ENCODE measurements at regions not wholly inside any gene's neighbourhood (a gene's known extent, or its start where the extent isn't known, plus 50 kb on each side); places are given as distances from the start of the nearest gene placed in this dataset.
A peak's percentile ranks its signal among the peaks of the same experiment; 100 is the strongest.

DNA sequence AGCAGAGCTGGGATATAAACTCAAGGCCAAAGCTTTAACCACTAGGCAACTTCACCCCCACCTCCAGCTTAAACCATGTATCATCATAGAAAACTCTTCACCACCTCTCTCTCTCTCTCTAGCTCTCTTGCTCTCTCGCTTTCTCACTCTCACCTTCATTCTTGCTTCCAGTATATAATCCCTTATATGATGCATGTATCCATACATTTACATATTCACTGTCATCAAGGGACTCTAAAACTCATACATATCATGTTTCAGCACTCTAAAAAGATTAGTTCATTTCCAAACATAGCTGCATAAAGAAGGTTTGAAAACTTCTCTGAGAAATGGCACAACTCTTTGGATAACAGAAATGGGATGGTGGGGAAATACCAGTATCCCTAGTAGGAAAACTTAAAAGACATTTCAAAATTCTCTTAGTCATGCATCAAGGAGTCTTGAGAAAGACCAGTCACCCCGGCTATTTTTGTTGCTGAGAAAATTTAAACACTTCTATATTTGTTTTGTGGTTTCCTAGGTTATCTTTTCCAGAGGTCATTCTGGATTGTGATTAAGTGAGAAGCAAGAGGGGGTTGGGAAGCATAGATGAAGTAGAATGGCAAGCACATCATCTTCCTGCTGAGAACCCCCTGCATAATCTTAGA, 447.8 kb upstream of the THBS1 start:
- Mint-ChIP-seq H3K27ac (ENCODE audit: unreplicated experiment) (peak overlapping the region; percentile 1), H3K36me3 (ENCODE audit: unreplicated experiment) (no peaks in the 10 kb centered on the region), H3K4me1 (ENCODE audit: unreplicated experiment) (peaks cover 33% of the 10 kb centered on the region), H3K27me3 (ENCODE audit: unreplicated experiment) (no peaks in the 10 kb centered on the region), H3K9me3 (ENCODE audit: unreplicated experiment) (no peaks in the 10 kb centered on the region), H3K4me3 (ENCODE audit: unreplicated experiment) (no peak overlapping the region)
- no peak for DNase-seq (ENCODE audit: extremely low spot score, unreplicated experiment)
- TF ChIP-seq, protein P1, sequence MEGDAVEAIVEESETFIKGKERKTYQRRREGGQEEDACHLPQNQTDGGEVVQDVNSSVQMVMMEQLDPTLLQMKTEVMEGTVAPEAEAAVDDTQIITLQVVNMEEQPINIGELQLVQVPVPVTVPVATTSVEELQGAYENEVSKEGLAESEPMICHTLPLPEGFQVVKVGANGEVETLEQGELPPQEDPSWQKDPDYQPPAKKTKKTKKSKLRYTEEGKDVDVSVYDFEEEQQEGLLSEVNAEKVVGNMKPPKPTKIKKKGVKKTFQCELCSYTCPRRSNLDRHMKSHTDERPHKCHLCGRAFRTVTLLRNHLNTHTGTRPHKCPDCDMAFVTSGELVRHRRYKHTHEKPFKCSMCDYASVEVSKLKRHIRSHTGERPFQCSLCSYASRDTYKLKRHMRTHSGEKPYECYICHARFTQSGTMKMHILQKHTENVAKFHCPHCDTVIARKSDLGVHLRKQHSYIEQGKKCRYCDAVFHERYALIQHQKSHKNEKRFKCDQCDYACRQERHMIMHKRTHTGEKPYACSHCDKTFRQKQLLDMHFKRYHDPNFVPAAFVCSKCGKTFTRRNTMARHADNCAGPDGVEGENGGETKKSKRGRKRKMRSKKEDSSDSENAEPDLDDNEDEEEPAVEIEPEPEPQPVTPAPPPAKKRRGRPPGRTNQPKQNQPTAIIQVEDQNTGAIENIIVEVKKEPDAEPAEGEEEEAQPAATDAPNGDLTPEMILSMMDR (IDR thresholded peaks at IDR 0.05) = no peak

GRCh38 chr15:39134282-39134681, 446.6 kb upstream of the THBS1 start:
- H3K4me3 Mint-ChIP-seq (ENCODE audit: unreplicated experiment) = no peak overlapping the region
- no peak overlapping the region for H3K27ac Mint-ChIP-seq (ENCODE audit: unreplicated experiment)
- peaks cover 21% of the 10 kb centered on the region for H3K4me1 Mint-ChIP-seq (ENCODE audit: unreplicated experiment)
- H3K9me3 Mint-ChIP-seq (ENCODE audit: unreplicated experiment) = no peaks in the 10 kb centered on the region
- no peak for DNase-seq (ENCODE audit: extremely low spot score, unreplicated experiment)
- no peaks in the 10 kb centered on the region for H3K27me3 Mint-ChIP-seq (ENCODE audit: unreplicated experiment)
- no peaks in the 10 kb centered on the region for H3K36me3 Mint-ChIP-seq (ENCODE audit: unreplicated experiment)
- TF ChIP-seq, protein P1 (IDR thresholded peaks at IDR 0.05) = no peak

DNA sequence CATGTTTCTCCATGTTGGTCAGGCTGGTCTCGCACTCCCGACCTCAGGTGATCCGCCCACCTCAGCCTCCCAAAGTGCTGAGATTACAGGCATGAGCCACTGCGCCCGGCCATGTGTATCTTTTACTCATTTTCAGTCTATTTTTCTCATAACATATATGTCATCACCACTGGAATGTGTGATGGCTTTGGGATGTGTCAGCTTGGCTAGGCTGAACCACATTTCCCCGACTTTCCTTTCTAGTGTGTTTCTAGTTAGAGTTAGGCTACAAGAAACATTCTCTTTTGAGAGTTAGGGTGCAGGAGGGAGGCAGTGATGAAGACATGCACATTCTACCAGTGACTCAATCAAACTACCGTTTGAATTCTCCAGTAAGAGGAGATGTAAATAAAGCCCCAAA, 444.9 kb upstream of the THBS1 start:
- Mint-ChIP-seq H3K36me3 (ENCODE audit: unreplicated experiment) (no peaks in the 10 kb centered on the region), H3K4me3 (ENCODE audit: unreplicated experiment) (no peak overlapping the region), H3K27ac (ENCODE audit: unreplicated experiment) (no peak overlapping the region), H3K9me3 (ENCODE audit: unreplicated experiment) (no peaks in the 10 kb centered on the region), H3K27me3 (ENCODE audit: unreplicated experiment) (no peaks in the 10 kb centered on the region), H3K4me1 (ENCODE audit: unreplicated experiment) (peaks cover 25% of the 10 kb centered on the region)
- TF ChIP-seq, protein P1 (IDR thresholded peaks at IDR 0.05) = no peak
- no peak for DNase-seq (ENCODE audit: extremely low spot score, unreplicated experiment)

- TF ChIP-seq, protein P1 (IDR thresholded peaks at IDR 0.05) = no peak
- DNase-seq (ENCODE audit: extremely low spot score, unreplicated experiment) = no peak
- Mint-ChIP-seq H3K27me3 (ENCODE audit: unreplicated experiment) (no peaks in the 10 kb centered on the region), H3K9me3 (ENCODE audit: unreplicated experiment) (no peaks in the 10 kb centered on the region), H3K27ac (ENCODE audit: unreplicated experiment) (peak overlapping the region; percentile 76), H3K4me3 (ENCODE audit: unreplicated experiment) (no peak overlapping the region), H3K36me3 (ENCODE audit: unreplicated experiment) (no peaks in the 10 kb centered on the region), H3K4me1 (ENCODE audit: unreplicated experiment) (peaks cover 26% of the 10 kb centered on the region)
Observed at GRCh38 chr15:39139431-39140059, 441.3 kb upstream of the THBS1 start.

DNA sequence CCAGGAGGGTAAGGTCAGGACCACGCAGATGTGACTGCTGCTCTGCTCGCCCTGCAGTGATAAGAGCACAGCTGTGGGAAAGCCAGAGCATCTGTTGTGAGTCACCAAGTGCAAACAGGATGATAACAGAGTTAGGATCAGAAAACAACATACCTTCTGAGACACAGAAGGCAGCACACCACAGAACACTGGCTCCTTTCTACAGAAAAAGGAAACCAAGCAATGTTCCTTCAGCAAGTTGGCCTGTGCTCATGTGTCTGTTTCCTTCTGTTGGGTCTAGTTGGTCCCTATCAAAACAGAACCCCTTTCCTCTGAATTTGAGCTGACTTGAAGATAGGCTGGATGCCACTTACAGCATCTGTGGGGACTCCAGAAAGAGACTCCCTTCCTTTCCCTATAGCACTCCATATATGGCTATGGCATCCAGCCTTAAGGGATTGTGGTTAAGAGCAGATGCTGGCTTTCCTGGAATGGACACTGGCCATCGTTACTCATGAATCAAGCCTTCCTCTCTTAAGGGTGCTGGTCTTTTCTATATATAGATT, 440.7 kb upstream of the THBS1 start:
- Mint-ChIP-seq H3K27ac (ENCODE audit: unreplicated experiment) (peak overlapping the region; percentile 81), H3K27me3 (ENCODE audit: unreplicated experiment) (no peaks in the 10 kb centered on the region), H3K4me3 (ENCODE audit: unreplicated experiment) (no peak overlapping the region), H3K9me3 (ENCODE audit: unreplicated experiment) (no peaks in the 10 kb centered on the region), H3K36me3 (ENCODE audit: unreplicated experiment) (no peaks in the 10 kb centered on the region), H3K4me1 (ENCODE audit: unreplicated experiment) (peaks cover 32% of the 10 kb centered on the region)
- no peak for DNase-seq (ENCODE audit: extremely low spot score, unreplicated experiment)
- TF ChIP-seq, protein P1 (IDR thresholded peaks at IDR 0.05) = no peak

Measured in osteocyte (in vitro differentiated cells).